ENCODE measurements at regions not wholly inside any gene's neighbourhood (a gene's known extent, or its start where the extent isn't known, plus 50 kb on each side); places are given as distances from the start of the nearest gene placed in this dataset.

GRCh38 chr2:65939687-65940086, 495.2 kb upstream of the MEIS1 start:
- CTCF ChIA-PET = interaction anchor here (0.6 kb wide), 2 partner anchors 22 to 31 kb away, joined by 6 to 10 read pairs; no protein-coding TSS in a partner anchor

More at GRCh38 chr2:65939687-65940086, 495.2 kb upstream of the MEIS1 start:
- no TSS peak for BruUV-seq (replicated peaks)
- no peak overlapping the region for H2BK5ac ChIP-seq (ENCODE audit: low read depth, low read length, poor library complexity, severe bottlenecking)
- no peak overlapping the region for H3K9ac ChIP-seq (ENCODE audit: low read depth, low read length)
- H3K23ac ChIP-seq (ENCODE audit: low read depth, low read length) = no peak overlapping the region
- H3K4ac ChIP-seq (ENCODE audit: low read depth, low read length) = no peak overlapping the region
- in situ Hi-C loops (cut with MboI; ENCODE audit: low sequenced_read_pairs) = no loop called here
- no peaks in the 10 kb centered on the region for H3K4me1 ChIP-seq (ENCODE audit: control insufficient read depth, insufficient read depth, low read length)
- no peaks in the 10 kb centered on the region for H3K9me1 ChIP-seq (ENCODE audit: insufficient read depth, low read length)
- H3K36me3 ChIP-seq (ENCODE audit: control insufficient read depth, insufficient read depth, low read length) = no peaks in the 10 kb centered on the region
- POLR2A ChIA-PET (ENCODE audit: unreplicated experiment) = no interaction called here
- H3K56ac ChIP-seq (ENCODE audit: extremely low read depth, insufficient read depth, low read length) = no peak overlapping the region
- H3K14ac ChIP-seq (replicated peaks; ENCODE audit: low read depth, low read length) = no peak overlapping the region
- WGBS, 2 experiments (ENCODE audit: extremely low coverage in 2 of 2, insufficient read length in 1 of 2) = no CpG with 5 or more reads among the region's 2 CpGs
- no peak overlapping the region for H2AK5ac ChIP-seq (ENCODE audit: low read depth, low read length)
- dilution Hi-C loops (cut with HindIII; ENCODE audit: low sequenced_read_pairs, unreplicated experiment) = no loop called here
- H2AFZ ChIP-seq (replicated peaks; ENCODE audit: low read length, poor library complexity) = no peak overlapping the region
- no peak overlapping the region for H3K18ac ChIP-seq (ENCODE audit: low read depth, low read length)
- no peak overlapping the region for H4K8ac ChIP-seq (ENCODE audit: low read depth in 2 of 2, low read length in 2 of 2)
- H3K27me3 ChIP-seq (ENCODE audit: control insufficient read depth, insufficient read depth, low read length) = no peaks in the 10 kb centered on the region
- H4K5ac ChIP-seq (ENCODE audit: low read depth, low read length) = no peak overlapping the region
- H2BK20ac ChIP-seq (ENCODE audit: low read depth, low read length) = no peak overlapping the region
- H4K91ac ChIP-seq (ENCODE audit: insufficient read depth, low read depth, low read length) = no peak overlapping the region
- H2BK15ac ChIP-seq (ENCODE audit: low read depth, low read length) = no peak overlapping the region
- H2BK120ac ChIP-seq (ENCODE audit: low read depth, low read length) = no peak overlapping the region
- no peak for DNase-seq
- intact Hi-C loops (cut with micrococcal nuclease) = no loop called here
- no peaks in the 10 kb centered on the region for H4K20me1 ChIP-seq (ENCODE audit: insufficient read depth, low read length)
- no peaks in the 10 kb centered on the region for H3K79me1 ChIP-seq (ENCODE audit: low read depth in 1 of 2, low read length in 2 of 2)
- ATAC-seq (ENCODE audit: low read depth) = no peak
- no peak overlapping the region for H2AK9ac ChIP-seq (replicated peaks; ENCODE audit: low read depth, low read length, poor library complexity)
- H3K4me3 ChIP-seq (ENCODE audit: insufficient read depth, low read depth, low read length) = no peak overlapping the region
- no peaks in the 10 kb centered on the region for H3K9me3 ChIP-seq (ENCODE audit: control insufficient read depth, insufficient read depth, low read length)
- H3K27ac ChIP-seq (ENCODE audit: insufficient read depth, low read length) = no peak overlapping the region
- H3K4me2 ChIP-seq (ENCODE audit: low read depth, low read length) = no peak overlapping the region
- TF ChIP-seq USF2 (IDR thresholded peaks at IDR 0.05; ENCODE audit: low read depth, low read length) (no peak), SMC3 (IDR thresholded peaks at IDR 0.05; ENCODE audit: low read depth, low read length) (no peak), MAZ (IDR thresholded peaks at IDR 0.05; ENCODE audit: borderline replicate concordance, low read depth, low read length) (no peak), MXI1 (IDR thresholded peaks at IDR 0.05; ENCODE audit: borderline replicate concordance, low read depth, low read length) (no peak), ELK1 (IDR thresholded peaks at IDR 0.05; ENCODE audit: borderline replicate concordance, low read depth, low read length) (no peak), POLR2A (IDR thresholded peaks at IDR 0.05; ENCODE audit: low read depth, low read length) (no peak), NFE2L2 (IDR thresholded peaks at IDR 0.05; ENCODE audit: low read depth, low read length) (no peak), CHD1 (IDR thresholded peaks at IDR 0.05; ENCODE audit: low read depth, low read length) (no peak), MAFK (IDR thresholded peaks at IDR 0.05; ENCODE audit: low read depth, low read length) (no peak), FOS (IDR thresholded peaks at IDR 0.05; ENCODE audit: low read depth, low read length) (no peak), CEBPB (IDR thresholded peaks at IDR 0.05; ENCODE audit: low read depth, low read length) (no peak), BHLHE40 (IDR thresholded peaks at IDR 0.05; ENCODE audit: low read depth, low read length) (no peak), RAD21 (IDR thresholded peaks at IDR 0.05; ENCODE audit: low read length) (no peak), RFX5 (IDR thresholded peaks at IDR 0.05; ENCODE audit: low read depth, low read length) (no peak), CTCF (conservative IDR thresholded peaks at IDR 0.05; ENCODE audit: low read depth, low read length) (no peak), RCOR1 (IDR thresholded peaks at IDR 0.05; ENCODE audit: insufficient replicate concordance, low read length) (no peak)

All from IMR-90 (cell line).